Right renal cortex interstitium (tissue), 3 donors: ENCODE measurements at regions not wholly inside any gene's neighbourhood (a gene's known extent, or its start where the extent isn't known, plus 50 kb on each side); places are given as distances from the start of the nearest gene placed in this dataset.
A peak's percentile ranks its signal among the peaks of the same experiment; 100 is the strongest.

Experiments used
- DNase-seq, 3 donors: peaks; one replicate each; pipeline ENCODE4 v3.0.0-alpha.2; 2013; ENCODE audit warnings: low read depth in 3 of 3, low spot score in 2 of 3

DNA sequence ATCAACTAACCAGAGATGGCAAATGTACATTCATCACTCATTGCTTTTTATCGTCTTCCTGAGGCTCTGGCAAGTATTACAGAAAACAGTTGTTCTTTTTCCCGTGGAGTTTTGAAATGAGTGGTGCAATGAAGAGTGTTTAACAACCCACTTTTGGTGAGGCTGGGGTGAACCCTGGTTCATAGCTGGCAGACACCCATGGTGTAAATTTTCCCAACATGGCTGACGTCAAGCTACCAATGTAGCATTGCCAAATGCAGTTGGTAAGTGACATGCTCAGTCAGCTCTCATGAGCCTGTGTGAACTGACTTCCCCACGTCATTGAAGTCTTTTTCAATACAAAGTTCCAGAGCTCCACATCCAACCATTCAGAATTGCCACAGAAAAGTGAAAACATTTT lies 386.2 kb downstream of the TMEM114 start:
- no peak for DNase-seq

DNA sequence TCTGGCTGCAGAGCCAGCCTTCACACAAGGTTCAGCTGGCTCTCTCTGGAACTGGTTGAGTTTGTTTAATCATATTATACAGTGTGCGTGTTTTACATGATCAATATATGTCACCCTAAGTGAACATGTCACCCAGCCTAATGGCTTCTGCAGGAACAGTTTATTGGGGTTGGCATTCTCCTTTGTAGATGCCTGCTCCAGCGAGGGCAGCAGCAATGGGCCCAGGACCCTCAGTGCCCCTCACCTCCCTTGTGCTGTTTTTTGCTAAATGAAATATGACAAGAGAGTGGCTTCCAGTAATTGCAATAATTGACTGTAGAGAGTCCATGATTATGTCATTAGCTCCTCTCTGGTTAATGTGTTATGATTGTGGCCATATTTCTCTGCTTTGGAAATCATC lies 387.2 kb downstream of the TMEM114 start:
- DNase-seq = no peak

DNA sequence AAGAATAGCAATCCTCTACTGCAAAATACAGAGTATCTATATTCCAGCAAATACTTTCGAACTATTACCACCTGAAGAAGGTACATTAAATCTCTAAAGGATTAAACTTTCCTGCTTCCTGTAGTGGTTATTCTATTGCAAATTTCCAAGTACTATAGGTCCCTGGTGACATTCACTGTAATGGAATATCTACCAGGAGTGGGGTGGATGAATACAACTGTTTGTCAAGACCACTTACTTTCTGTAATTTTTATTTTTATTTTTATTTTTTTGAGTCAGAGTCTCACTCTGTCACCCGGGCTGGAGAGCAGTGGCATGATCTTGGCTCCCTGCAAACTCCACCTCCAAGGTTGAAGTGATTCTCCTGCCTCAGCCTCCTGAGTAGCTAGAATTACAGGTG lies 389.5 kb downstream of the TMEM114 start:
- no peak for DNase-seq

DNA sequence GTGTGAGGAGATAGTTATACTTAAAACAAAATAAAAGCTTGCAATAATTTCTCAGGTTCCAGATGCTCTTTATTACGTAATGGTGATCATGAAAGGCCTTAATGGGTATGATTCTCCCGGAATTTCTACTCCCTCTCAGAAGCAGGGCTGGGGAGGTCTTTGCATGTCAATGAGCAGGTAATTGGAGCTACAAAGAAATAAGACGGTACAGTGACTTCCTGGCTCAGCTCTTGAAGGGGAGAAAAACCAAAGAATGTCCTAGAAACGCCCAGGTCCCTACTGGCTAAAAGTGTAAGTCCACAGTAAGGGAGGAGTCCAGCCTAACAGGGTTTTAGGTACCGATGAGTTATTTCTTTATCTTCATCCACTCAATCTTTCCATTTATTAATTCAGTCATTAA lies 390.9 kb downstream of the TMEM114 start:
- DNase-seq = no peak

DNA sequence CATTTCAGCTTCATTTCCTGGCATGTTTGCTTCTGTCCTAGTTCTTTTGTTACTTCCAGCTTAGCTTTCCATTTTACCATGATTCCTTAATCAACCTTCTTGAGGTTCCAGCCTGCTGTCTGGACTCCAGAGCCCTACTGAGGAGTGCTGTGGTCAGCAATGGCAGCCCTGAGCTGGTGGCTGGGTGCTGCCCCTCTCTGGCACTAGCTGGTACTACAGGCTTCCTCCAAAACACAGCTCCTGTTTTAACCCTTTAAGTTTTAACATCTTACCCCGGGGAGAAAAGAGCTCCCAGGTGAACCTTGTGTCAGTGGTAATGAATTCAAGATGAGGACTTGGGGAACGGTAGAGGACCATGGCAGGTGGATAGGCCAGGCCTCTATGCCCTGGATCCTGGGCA lies 395.5 kb downstream of the TMEM114 start:
- no peak for DNase-seq

DNA sequence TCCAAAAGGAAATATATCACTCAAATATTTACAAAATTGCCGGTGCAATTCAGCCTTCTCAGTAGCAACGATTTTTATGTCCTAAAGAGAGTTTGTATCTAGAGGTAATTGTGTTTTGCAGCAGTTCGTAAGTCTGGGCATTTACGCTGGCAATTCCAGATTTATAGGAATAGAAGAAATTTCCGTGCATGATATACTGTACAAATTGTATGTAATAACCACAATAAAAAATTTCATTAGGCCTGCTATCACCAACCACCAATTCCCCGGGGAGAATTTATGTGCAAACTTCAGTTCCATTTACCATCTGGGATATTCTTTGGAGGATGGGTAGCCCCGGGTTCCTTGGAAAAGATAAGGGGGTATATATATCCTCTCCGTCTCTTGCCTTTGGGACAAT lies 401.5 kb downstream of the TMEM114 start:
- no peak for DNase-seq

DNA sequence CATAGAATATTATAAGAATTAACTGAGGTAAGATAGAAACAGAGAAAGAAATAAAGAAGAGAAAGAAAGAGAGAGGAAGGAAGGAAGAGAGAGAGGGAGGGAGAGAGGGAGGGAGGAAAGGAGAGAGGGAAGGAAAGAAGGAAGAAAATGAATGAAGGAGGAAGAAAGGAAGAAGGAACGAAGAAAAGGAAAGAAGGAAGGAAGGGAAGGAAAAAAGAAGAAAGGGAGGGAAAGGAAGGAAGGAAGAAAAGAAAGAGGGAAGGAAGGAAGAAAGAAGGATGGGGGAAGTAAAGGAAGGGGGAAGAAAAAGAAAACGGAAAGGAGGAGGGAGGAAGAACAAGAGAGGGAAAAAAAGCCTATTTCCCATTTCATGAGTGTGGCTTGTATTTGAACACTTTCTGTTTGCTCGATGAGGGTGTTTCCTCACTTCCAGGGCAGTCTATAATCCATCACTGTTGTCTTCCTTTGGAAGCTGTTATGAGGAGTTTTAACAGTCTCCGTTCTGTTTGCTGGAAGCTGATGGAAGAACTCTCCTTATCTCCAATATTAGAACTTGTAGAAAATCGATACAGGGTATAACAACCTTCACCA lies 402.4 kb downstream of the TMEM114 start:
- DNase-seq = no peak

DNA sequence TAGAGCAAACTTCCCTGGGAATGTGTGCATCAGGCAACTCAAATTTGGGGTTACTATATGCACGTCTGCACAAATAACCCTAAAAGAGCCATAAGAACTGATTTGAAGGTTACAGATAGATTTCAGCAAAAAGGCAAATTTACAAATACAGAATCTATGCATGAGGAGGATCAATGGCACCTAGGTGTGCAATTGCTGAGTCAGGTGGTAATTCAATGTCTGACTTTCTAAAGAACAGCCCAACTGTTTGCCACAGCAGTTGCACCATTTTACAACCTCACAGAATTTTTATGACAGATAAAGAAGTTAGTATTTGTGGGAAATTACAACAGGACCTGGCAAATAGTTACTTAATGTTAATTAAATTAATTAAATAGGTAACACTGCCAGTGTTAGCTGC lies 405.5 kb downstream of the TMEM114 start:
- DNase-seq = no peak

DNA sequence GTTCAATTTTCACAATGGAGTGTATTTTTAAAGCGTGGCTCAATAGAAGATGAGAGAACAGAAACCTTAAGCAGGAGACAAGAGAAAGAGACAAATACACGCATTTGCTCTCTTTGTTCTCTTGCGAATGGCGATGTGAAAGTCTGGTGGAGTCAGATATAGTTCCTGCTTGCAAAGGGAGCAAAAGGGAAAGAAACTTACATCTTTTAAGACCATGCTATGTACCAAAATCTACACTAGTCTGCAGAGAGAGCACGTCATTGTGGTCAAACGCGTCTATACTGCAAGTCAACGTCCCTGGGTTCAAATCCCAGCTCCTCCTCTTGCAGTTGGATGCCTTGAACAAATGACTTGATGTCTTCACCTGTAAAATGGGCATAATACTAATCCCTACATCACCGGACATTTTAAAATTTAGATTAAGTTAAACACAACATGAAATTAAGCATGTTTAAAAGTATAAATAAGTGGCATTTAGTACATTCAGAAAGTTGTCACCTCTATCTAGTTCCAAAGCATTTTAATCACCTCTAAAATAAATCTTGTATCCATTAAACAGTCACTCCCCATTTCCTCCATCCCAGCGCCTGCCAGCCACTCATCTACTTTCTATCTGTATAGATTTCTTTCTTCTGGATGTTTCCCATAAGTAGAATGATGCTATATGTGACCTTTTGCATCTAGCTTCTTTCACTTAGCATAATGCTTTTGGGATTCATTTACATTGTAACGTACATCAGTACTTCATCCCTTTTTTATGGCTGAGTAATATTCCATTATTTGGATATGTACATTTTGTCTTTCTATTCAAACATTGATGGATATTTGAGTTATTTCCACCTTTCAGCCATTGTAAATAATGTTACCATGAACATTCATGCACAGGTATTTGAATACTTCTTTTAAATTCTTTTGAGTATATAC lies 406.9 kb downstream of the TMEM114 start:
- DNase-seq = no peak

DNA sequence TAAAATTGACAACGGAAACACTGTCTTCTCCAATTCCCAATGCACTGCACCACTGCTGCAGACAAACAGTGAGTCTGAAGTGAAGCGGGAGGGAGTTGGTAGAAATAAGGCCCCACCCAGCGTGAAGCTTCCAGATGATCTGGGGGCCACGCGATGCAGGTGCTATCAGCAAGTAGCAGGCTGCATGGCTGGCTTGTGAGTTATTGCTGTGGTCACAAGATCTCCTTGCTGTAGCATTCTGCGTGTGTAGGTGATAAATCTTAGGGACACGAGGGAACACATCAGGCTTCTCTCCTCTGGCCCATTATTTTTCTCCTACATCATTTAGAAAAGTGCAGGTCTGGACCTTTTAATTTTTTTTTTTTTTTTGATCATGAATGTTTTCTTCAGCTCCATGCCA lies 407.6 kb downstream of the TMEM114 start:
- DNase-seq = peak in 1 of 3 donors; percentile 33

DNA sequence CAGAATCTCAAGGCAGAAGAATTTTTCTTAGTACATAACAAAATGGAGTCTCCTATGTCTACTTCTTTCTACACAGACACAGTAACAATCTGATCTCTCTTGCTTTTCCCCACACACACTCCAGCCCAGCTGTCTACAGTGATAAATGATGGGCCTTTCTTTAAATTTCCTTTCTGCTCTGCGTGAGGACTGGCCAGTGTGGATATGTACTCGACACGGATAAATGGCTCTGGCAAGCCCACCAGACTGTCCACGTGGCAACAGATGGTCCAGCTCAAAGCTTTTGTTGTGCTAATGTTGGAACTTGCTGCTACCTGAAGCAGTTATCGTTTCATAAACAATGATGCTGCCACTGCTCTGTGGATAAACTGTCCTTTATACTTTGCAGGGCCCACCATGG lies 410.7 kb downstream of the TMEM114 start:
- peak in 1 of 3 donors; percentile 18 for DNase-seq

DNA sequence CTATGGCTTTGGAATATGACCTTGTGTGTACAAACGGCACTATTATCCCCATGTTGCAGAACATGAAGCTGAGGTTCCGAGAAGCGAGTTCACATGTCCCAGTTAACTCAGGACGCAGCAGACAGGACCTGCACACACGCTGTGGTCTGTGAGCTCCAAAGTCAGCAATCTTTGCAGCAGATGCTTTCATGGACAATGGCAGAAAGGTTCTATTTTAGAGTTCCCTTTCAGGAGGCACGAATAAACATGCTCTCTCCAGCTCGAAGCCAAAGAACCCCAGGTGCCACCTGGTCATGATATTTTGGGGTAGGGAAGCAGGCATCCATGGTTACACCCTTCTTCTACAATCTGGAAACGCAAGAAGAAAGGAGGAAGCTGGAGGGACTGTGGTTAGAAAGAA lies 412.0 kb downstream of the TMEM114 start:
- no peak for DNase-seq

DNA sequence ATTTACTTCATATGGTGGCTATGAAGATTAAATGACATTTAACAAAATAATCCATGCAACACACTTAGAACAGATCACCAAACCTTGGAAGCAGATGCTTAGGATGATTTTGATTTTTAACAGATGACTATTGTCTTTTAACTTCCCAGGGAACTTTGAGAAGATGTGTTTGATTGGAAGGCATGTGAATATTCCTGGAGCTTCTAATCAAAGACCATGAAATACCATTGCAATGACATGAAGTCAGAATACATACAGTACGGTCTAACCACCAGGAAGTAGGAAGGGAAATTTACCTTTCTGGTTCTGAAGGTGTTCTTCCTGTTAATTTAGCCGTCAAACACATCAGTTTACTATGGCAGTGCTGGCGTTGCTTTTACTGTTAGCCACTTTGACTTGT lies 414.9 kb downstream of the TMEM114 start:
- no peak for DNase-seq

DNA sequence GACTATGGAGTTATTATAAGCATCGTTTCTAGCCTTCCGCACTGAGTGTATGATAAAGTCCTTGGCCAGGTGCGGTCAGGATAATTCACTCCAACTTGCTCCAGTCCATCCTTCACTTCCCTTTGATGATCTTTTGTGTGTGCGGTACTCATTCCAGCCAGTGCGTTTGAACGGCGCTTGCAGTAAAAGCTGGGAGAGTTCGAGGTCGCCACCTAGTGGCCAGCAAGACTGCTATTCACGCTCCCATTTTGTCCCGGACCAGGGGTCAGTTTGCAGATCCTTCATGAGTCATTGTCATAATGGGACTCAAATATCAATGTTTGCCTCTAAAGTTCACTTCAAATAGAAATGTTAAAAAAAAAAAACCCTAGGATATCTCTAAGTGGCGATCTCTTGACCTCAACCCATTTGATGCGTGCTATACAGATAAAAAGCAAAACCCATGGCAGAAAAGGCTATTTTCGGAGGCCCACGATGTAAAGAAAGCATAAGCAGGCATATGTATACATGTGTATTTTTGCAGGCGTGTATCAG lies 417.1 kb downstream of the TMEM114 start:
- peak; percentile 47 to 65 (median 63) for DNase-seq

DNA sequence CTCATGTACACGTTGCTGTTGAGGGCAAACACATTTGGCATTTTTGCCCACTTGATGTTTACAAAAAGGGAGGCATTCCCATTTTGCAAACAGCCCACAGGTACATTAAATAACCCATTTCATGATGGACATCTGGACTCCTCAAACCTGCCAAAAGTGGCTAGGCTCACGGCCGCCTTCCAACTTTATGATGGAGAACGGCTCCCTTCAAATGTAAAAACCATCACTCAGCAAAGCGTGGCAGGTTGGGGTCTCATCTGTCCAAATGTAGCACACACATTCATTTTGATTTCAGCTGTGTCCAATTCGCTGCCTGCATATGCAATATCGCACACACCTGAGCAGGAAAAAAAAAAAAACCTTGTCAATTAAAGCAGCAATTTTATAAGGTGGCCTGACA lies 417.8 kb downstream of the TMEM114 start:
- DNase-seq = no peak

DNA sequence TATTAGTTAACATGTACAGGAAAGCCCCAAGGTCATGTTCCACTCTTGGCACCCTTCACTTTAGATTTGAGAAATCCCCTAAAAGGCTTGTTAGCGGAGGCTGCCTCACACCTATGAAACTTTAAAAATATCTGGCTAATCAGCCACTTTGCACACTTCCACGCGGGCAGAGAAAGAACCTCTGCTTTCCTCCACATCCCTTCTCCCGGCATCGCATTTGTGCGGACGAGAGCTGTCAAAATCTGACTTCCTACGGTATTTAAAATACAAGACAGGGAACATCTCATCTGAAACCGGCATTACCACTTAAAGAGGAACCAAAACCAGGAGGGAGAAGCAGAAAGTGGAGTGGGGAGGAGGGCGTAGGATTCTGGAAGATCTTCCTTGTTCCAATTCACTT lies 422.3 kb downstream of the TMEM114 start:
- DNase-seq = no peak

DNA sequence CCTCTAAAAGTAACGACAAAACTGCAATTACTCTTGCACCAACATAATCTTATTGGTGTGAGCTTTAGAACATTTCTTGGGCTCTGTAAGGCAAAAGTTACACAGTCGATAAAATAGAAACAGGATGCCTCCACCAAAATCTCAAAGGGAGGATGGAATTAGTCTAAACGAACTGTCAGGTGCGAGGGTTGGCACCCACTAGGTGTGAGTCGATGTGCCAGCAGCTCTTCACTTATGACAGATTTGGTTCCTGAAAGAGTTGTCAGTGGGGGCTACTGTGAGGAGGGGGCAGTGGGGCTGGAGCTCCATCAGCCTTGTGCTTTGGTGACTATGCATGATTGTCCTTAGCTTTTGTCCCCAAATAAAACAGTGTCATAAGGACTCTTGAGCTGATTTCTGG lies 422.9 kb downstream of the TMEM114 start:
- no peak for DNase-seq

DNA sequence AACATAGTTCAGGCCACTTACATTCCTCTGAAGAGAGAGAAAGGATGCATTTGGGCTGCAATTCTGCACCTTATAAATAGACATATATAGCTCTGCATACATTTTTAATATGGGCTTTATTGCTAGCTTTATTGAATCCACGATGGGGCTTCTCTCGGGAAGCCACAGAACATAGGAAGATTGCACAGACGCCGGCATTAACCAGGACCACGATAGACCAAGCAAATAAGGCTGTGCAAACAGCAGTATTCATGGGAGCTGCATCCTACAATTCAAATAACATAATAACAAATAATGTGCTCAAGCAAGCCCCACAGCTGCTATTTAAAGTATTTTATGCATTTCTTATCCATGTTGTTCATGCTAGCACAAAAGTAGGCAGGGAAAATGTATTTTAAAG lies 432.3 kb downstream of the TMEM114 start:
- no peak for DNase-seq

DNA sequence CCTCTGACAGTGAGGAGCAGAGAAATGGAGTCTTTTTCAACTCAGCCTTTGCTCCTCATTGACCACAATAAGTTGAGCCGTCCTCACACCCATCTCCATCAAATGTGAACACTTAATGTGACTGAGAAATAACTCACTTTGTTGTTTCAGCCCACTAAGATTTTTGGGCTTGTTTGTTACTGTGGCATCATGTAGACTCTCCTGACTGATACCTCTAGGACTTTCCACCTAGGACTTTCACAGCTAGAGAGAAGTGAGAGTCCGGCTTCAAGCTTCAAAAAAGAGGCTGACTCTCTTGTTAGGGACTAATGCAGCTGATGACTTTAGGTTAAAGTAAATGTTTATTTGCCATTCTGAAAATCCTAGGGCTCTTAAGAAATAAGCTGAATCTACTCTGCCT lies 435.0 kb downstream of the TMEM114 start:
- DNase-seq = no peak

DNA sequence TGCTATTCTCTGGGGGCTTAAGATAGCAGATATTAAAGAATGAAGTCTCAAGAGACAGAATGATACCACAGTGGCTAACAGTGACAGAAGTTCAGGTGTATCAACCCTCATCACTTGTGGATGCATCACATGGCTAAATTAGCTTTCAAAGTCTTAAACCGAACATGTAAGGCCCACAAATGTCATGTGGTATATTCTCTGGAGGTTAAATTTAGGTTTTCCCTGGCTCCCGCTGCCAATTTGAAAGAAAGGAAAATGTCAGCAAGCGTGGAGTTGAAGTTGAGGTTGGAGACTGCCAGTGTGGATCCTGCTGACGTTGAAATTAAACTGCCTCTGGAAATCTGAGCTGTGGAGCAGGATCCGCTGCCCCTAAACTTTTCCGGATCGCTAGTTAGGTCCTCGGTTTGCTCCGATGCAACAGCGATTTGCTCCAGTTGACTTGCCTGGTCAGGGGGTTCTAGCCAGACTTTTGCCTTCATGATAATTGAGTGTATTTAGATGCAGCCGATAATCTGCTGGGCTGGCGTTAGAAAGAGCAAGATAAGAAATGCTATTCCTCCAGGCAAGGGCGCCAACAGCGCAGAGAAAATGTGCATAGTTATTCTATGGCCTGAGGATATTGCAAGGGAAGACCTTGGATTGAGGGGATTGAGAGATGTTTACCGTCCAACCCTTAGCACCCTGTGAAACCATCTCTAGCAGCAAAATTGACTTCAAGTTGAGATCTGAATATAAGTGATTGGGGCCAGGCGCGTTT lies 443.9 kb downstream of the TMEM114 start:
- no peak for DNase-seq

DNA sequence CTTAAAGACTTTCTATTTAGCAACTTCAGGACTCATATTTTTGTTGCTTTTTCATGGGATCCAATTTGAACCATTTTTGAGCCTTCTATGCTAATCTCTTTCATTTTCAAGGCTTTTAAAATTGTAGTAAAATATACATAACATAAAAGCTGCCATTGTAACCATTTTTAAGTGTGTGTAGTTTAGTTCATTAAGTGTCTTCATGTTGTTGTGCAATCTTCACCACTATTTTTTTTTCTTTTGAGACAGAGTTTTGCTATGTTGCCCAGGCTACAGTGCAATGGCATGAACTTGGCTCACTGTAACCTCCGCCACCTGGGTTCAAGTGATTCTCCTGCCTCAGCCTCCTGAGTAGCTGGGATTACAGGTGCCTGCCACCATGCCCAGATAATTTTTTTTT lies 451.6 kb downstream of the TMEM114 start:
- DNase-seq = no peak
